SW 1271 (cell line): ENCODE measurements at regions not wholly inside any gene's neighbourhood (a gene's known extent, or its start where the extent isn't known, plus 50 kb on each side); places are given as distances from the start of the nearest gene placed in this dataset.
A peak's percentile ranks its signal among the peaks of the same experiment; 100 is the strongest.
"Not testable (repeated sequence)": the region's sequence is repeated elsewhere in the genome, so short reads cannot be mapped to it uniquely, and the experiment has no call there.

Source experiments
- DNase-seq, 2 experiments: peaks; one replicate each; lab custom pipeline; 2025; lab: John Stamatoyannopoulos, UW

GRCh38 chr6:122859676-122860075 is 70.6 kb downstream of the SMPDL3A start:
- no peak for DNase-seq

GRCh38 chr6:122861594-122861993 is 72.5 kb downstream of the SMPDL3A start:
- no peak for DNase-seq

GRCh38 chr6:122868137-122868536 is 79.1 kb downstream of the SMPDL3A start:
- no peak for DNase-seq

- DNase-seq, result peak in 1 of 2 experiments; percentile 22
These were observed 80.5 kb downstream of the SMPDL3A start for GRCh38 chr6:122869437-122870024.

GRCh38 chr6:122871079-122871478 is 82.0 kb downstream of the SMPDL3A start:
- DNase-seq, result no peak

GRCh38 chr6:122872311-122872710 is 83.3 kb downstream of the SMPDL3A start:
- no peak for DNase-seq

GRCh38 chr6:122877302-122877701 is 88.2 kb downstream of the SMPDL3A start:
- no peak for DNase-seq

GRCh38 chr6:122878796-122879195 is 89.7 kb downstream of the SMPDL3A start:
- DNase-seq, result no peak

GRCh38 chr6:122886481-122886880 is 97.4 kb downstream of the SMPDL3A start:
- no peak for DNase-seq

- no peak for DNase-seq
These were observed 98.9 kb downstream of the SMPDL3A start for GRCh38 chr6:122887941-122888340.

- DNase-seq, result not testable (repeated sequence)
These were observed 99.6 kb downstream of the SMPDL3A start for GRCh38 chr6:122888680-122889079.

GRCh38 chr6:122890250-122890649 is 101.2 kb downstream of the SMPDL3A start:
- no peak for DNase-seq

- DNase-seq, result no peak
These were observed 101.2 kb upstream of the CLVS2 start for GRCh38 chr6:122894791-122895190.

GRCh38 chr6:122902326-122902725 is 93.7 kb upstream of the CLVS2 start:
- no peak for DNase-seq

- no peak for DNase-seq
These were observed 92.6 kb upstream of the CLVS2 start for GRCh38 chr6:122903266-122903915.

- no peak for DNase-seq
These were observed 91.9 kb upstream of the CLVS2 start for GRCh38 chr6:122904166-122904565.

- no peak for DNase-seq
These were observed 82.5 kb upstream of the CLVS2 start for GRCh38 chr6:122913558-122913957.

- no peak for DNase-seq
These were observed 77.3 kb upstream of the CLVS2 start for GRCh38 chr6:122918714-122919113.

GRCh38 chr6:122930252-122931180 is 65.5 kb upstream of the CLVS2 start:
- DNase-seq, result no peak

GRCh38 chr6:122931916-122932315 is 64.1 kb upstream of the CLVS2 start:
- DNase-seq, result no peak

- DNase-seq, result not testable (repeated sequence)
These were observed 51.1 kb upstream of the CLVS2 start for GRCh38 chr6:122944936-122945335.
